ENCODE measurements at regions not wholly inside any gene's neighbourhood (a gene's known extent, or its start where the extent isn't known, plus 50 kb on each side); places are given as distances from the start of the nearest gene placed in this dataset.

DNA sequence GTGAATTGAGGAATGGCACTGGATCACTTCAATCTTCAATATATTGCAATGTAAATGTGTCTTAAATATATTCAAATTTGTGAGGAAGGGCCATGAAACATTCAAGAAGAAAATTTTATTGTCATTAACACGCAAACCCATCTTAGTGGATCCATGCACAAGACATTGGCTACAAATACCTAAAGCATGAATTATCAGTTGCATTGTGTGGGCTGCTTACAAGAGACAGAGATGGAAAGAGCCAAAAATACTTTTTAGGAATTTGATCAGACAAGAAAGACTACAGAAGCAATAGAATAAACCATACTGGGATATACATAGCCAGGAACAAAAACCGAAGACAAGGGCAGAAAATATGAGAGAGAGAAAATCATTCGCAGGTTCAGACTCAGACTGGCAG is 616.2 kb upstream of the GRIA3 start:
- no peak overlapping the region for H3K27ac Mint-ChIP-seq (ENCODE audit: unreplicated experiment)

DNA sequence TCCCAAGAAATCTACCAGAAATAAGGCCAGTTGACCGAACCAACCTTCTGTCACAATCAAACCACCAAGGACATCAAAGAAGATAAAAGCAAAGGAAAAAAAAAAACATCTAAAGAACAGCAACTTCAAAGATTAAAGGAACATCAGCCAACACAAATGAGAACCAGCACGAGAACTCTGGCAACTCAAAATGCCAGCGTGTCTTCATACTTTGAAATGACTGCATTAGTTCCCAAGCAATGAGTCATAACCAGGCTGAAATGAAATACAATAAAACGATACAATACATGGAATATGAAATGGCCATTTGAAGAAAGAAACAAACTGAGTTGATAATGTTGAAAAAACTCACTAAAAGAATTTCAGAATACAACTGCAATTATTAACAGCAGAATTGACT is 611.6 kb upstream of the GRIA3 start:
- H3K4me3 Mint-ChIP-seq (ENCODE audit: unreplicated experiment): no peak overlapping the region
- no peak for DNase-seq
- Histone ChIP-seq H3K9me3 (no peaks in the 10 kb centered on the region), H3K27me3 (replicated peaks; ENCODE audit: control insufficient read depth, insufficient read depth, low read length) (no peaks in the 10 kb centered on the region), H3K4me1 (no peaks in the 10 kb centered on the region), H3K4me3 (ENCODE audit: low read depth, low read length) (no peak overlapping the region), H3K36me3 (ENCODE audit: control insufficient read depth, insufficient read depth, low read length) (no peaks in the 10 kb centered on the region)
- no TSS peak for BruUV-seq (replicated peaks)
- ChIA-PET POLR2A (no interaction called here), CTCF (no interaction called here)
- no peaks in the 10 kb centered on the region for H3K4me1 Mint-ChIP-seq (ENCODE audit: low read depth, unreplicated experiment)
- H3K27me3 Mint-ChIP-seq (ENCODE audit: insufficient read depth, unreplicated experiment): peaks cover 3% of the 10 kb centered on the region
- H3K9me3 Mint-ChIP-seq (ENCODE audit: unreplicated experiment): peaks cover 6% of the 10 kb centered on the region
- intact Hi-C loops (cut with micrococcal nuclease; ENCODE audit: unreplicated experiment): no loop called here
- no peak overlapping the region for H3K27ac Mint-ChIP-seq (ENCODE audit: unreplicated experiment)
- no peaks in the 10 kb centered on the region for H3K36me3 Mint-ChIP-seq (ENCODE audit: insufficient read depth, unreplicated experiment)
- TF ChIP-seq, protein P1, sequence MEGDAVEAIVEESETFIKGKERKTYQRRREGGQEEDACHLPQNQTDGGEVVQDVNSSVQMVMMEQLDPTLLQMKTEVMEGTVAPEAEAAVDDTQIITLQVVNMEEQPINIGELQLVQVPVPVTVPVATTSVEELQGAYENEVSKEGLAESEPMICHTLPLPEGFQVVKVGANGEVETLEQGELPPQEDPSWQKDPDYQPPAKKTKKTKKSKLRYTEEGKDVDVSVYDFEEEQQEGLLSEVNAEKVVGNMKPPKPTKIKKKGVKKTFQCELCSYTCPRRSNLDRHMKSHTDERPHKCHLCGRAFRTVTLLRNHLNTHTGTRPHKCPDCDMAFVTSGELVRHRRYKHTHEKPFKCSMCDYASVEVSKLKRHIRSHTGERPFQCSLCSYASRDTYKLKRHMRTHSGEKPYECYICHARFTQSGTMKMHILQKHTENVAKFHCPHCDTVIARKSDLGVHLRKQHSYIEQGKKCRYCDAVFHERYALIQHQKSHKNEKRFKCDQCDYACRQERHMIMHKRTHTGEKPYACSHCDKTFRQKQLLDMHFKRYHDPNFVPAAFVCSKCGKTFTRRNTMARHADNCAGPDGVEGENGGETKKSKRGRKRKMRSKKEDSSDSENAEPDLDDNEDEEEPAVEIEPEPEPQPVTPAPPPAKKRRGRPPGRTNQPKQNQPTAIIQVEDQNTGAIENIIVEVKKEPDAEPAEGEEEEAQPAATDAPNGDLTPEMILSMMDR (IDR thresholded peaks at IDR 0.05; ENCODE audit: insufficient read depth in 1 of 2, low read depth in 1 of 2, low read length in 1 of 2, severe bottlenecking in 1 of 2, unreplicated experiment in 1 of 2): no peak

More for the DNA sequence above, 616.2 kb upstream of the GRIA3 start:
- H3K36me3 ChIP-seq (ENCODE audit: control insufficient read depth, insufficient read depth, low read length): no peaks in the 10 kb centered on the region
- no peak overlapping the region for H3K4me3 Mint-ChIP-seq (ENCODE audit: unreplicated experiment)
- no peaks in the 10 kb centered on the region for H3K9me3 Mint-ChIP-seq (ENCODE audit: unreplicated experiment)
- no peaks in the 10 kb centered on the region for H3K9me3 ChIP-seq
- BruUV-seq (replicated peaks): no TSS peak
- ChIA-PET POLR2A (no interaction called here), CTCF (no interaction called here)
- intact Hi-C loops (cut with micrococcal nuclease; ENCODE audit: unreplicated experiment): no loop called here
- H3K4me3 ChIP-seq (ENCODE audit: low read depth, low read length): no peak overlapping the region
- H3K4me1 ChIP-seq: no peaks in the 10 kb centered on the region
- TF ChIP-seq, protein P1 (IDR thresholded peaks at IDR 0.05; ENCODE audit: insufficient read depth in 1 of 2, low read depth in 1 of 2, low read length in 1 of 2, severe bottlenecking in 1 of 2, unreplicated experiment in 1 of 2): no peak
- DNase-seq: no peak
- no peaks in the 10 kb centered on the region for H3K4me1 Mint-ChIP-seq (ENCODE audit: low read depth, unreplicated experiment)
- H3K27me3 ChIP-seq (replicated peaks; ENCODE audit: control insufficient read depth, insufficient read depth, low read length): no peaks in the 10 kb centered on the region
- no peaks in the 10 kb centered on the region for H3K27me3 Mint-ChIP-seq (ENCODE audit: insufficient read depth, unreplicated experiment)
- no peaks in the 10 kb centered on the region for H3K36me3 Mint-ChIP-seq (ENCODE audit: insufficient read depth, unreplicated experiment)

DNA sequence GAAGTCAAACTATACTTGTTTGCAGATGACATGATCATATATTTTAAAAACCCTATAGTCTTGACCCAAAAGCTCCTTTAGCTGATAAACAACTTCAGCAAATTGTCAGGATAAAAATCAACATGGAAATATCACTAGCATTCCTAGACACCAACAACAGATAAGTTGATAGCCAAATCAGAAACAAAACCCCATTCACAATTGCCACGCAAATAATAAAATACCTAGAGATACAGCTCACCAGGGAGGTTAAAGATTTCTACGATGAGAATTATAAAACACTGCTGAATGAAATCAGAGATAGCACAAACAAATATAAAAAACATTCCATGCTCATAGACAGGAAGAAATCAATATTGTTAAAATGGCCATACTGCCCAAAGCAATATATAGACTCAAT is 605.0 kb upstream of the GRIA3 start:
- Mint-ChIP-seq H3K4me1 (ENCODE audit: low read depth, unreplicated experiment) (no peaks in the 10 kb centered on the region), H3K27ac (ENCODE audit: unreplicated experiment) (no peak overlapping the region), H3K36me3 (ENCODE audit: insufficient read depth, unreplicated experiment) (no peaks in the 10 kb centered on the region), H3K4me3 (ENCODE audit: unreplicated experiment) (no peak overlapping the region), H3K27me3 (ENCODE audit: insufficient read depth, unreplicated experiment) (peaks cover 3% of the 10 kb centered on the region), H3K9me3 (ENCODE audit: unreplicated experiment) (peaks cover 16% of the 10 kb centered on the region)
- BruUV-seq (replicated peaks): no TSS peak
- TF ChIP-seq, protein P1 (IDR thresholded peaks at IDR 0.05; ENCODE audit: insufficient read depth in 1 of 2, low read depth in 1 of 2, low read length in 1 of 2, severe bottlenecking in 1 of 2, unreplicated experiment in 1 of 2): no peak
- DNase-seq: no peak
- ChIA-PET CTCF (no interaction called here), POLR2A (no interaction called here)
- Histone ChIP-seq H3K4me3 (ENCODE audit: low read depth, low read length) (no peak overlapping the region), H3K36me3 (ENCODE audit: control insufficient read depth, insufficient read depth, low read length) (no peaks in the 10 kb centered on the region), H3K27me3 (replicated peaks; ENCODE audit: control insufficient read depth, insufficient read depth, low read length) (no peaks in the 10 kb centered on the region), H3K9me3 (no peaks in the 10 kb centered on the region), H3K4me1 (no peaks in the 10 kb centered on the region)
- intact Hi-C loops (cut with micrococcal nuclease; ENCODE audit: unreplicated experiment): no loop called here

Data from Caco-2 (cell line).